ENCODE measurements at regions not wholly inside any gene's neighbourhood (a gene's known extent, or its start where the extent isn't known, plus 50 kb on each side); places are given as distances from the start of the nearest gene placed in this dataset.

DNA sequence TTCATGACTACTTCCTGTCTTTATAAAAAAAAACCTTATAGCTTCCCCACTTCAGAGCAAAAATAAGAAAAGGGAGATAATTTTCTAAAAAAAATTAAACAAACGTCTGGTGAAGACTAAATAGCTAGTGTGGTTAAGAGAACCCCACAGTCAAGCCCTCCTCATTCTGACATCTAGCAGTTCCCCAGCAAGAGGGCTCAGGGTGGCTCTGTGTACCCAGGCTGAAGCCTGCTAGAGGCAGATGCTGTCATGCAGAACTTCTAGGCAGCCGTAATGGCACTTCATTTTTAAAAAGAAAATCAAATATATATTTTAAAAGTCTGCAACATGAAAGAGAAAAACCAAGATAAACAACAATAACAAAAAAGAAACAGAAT is 223.1 kb upstream of the KLF14 start:
- no peak for TF ChIP-seq CEBPB (IDR thresholded peaks at IDR 0.05)
- no peak for TF ChIP-seq CREB1 (IDR thresholded peaks at IDR 0.05; ENCODE audit: low read depth)
- no peak for TF ChIP-seq EGR1 (IDR thresholded peaks at IDR 0.05)
- TF ChIP-seq, protein P1, sequence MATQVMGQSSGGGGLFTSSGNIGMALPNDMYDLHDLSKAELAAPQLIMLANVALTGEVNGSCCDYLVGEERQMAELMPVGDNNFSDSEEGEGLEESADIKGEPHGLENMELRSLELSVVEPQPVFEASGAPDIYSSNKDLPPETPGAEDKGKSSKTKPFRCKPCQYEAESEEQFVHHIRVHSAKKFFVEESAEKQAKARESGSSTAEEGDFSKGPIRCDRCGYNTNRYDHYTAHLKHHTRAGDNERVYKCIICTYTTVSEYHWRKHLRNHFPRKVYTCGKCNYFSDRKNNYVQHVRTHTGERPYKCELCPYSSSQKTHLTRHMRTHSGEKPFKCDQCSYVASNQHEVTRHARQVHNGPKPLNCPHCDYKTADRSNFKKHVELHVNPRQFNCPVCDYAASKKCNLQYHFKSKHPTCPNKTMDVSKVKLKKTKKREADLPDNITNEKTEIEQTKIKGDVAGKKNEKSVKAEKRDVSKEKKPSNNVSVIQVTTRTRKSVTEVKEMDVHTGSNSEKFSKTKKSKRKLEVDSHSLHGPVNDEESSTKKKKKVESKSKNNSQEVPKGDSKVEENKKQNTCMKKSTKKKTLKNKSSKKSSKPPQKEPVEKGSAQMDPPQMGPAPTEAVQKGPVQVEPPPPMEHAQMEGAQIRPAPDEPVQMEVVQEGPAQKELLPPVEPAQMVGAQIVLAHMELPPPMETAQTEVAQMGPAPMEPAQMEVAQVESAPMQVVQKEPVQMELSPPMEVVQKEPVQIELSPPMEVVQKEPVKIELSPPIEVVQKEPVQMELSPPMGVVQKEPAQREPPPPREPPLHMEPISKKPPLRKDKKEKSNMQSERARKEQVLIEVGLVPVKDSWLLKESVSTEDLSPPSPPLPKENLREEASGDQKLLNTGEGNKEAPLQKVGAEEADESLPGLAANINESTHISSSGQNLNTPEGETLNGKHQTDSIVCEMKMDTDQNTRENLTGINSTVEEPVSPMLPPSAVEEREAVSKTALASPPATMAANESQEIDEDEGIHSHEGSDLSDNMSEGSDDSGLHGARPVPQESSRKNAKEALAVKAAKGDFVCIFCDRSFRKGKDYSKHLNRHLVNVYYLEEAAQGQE (IDR thresholded peaks at IDR 0.05; ENCODE audit: low read depth) = no peak
- no peak for TF ChIP-seq NFIC (IDR thresholded peaks at IDR 0.05)
- TF ChIP-seq YY1 (IDR thresholded peaks at IDR 0.05; ENCODE audit: low read depth) = no peak
- no peak for TF ChIP-seq RAD21 (IDR thresholded peaks at IDR 0.05; ENCODE audit: low read depth)
- TF ChIP-seq, protein P2, sequence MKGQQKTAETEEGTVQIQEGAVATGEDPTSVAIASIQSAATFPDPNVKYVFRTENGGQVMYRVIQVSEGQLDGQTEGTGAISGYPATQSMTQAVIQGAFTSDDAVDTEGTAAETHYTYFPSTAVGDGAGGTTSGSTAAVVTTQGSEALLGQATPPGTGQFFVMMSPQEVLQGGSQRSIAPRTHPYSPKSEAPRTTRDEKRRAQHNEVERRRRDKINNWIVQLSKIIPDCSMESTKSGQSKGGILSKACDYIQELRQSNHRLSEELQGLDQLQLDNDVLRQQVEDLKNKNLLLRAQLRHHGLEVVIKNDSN (IDR thresholded peaks at IDR 0.05) = no peak
- no peak for TF ChIP-seq TEAD4 (IDR thresholded peaks at IDR 0.05)
- TF ChIP-seq ZBTB7A (IDR thresholded peaks at IDR 0.05; ENCODE audit: low read depth) = no peak
- TF ChIP-seq TCF12 (IDR thresholded peaks at IDR 0.05; ENCODE audit: low read depth) = no peak
- TF ChIP-seq TAF1 (IDR thresholded peaks at IDR 0.05; ENCODE audit: low read depth) = no peak
- no peak for TF ChIP-seq FOXM1 (IDR thresholded peaks at IDR 0.05; ENCODE audit: borderline replicate concordance, low read depth)

DNA sequence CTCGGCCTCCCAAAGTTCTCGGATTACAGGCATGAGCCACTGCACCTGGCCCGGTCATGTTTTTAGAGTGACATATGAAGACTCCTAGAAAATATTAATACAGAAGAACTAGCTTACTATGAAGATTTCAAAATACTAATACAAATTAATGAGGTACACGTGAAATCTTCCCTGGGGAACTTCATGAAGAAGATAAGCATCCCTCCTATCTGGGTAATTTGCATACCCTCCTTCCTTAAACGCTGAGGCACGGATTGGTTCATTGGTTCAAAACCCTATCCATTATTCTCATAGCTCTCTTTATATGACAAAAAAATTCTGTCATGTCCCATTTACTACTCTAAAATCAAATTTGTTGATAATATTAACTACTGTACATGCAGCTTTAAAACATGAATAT is 224.8 kb upstream of the KLF14 start:
- TF ChIP-seq CEBPB (IDR thresholded peaks at IDR 0.05) (no peak), YY1 (IDR thresholded peaks at IDR 0.05; ENCODE audit: low read depth) (no peak), NFIC (IDR thresholded peaks at IDR 0.05) (no peak), EP300 (IDR thresholded peaks at IDR 0.05; ENCODE audit: borderline replicate concordance) (no peak)
- TF ChIP-seq, protein P1 (IDR thresholded peaks at IDR 0.05; ENCODE audit: low read depth) = no peak
- TF ChIP-seq, protein P2 (IDR thresholded peaks at IDR 0.05) = no peak

DNA sequence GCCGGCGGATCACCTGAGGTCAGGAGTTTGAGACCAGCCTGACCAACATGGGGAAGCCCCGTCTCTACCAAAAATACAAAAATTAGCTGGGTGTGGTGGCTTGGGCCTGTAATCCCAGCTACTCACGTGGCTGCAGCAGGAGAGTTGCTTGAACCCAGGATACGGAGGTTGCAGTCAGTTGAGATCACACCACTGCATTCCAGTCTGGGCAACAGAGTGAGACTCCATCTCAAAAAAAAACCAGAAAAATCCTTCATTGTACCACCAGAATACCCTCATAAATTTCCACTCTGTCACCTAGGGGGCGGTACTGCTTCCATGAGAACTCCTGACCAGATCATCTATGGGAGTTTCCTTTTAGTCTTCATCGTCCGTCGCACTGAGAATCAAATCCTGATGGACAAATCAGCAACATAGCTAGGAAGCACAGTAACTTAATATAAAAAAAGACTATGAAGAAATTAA is 225.8 kb upstream of the KLF14 start:
- TF ChIP-seq ZBTB7A (IDR thresholded peaks at IDR 0.05; ENCODE audit: low read depth) (no peak), RAD21 (IDR thresholded peaks at IDR 0.05; ENCODE audit: low read depth) (no peak), TAF1 (IDR thresholded peaks at IDR 0.05; ENCODE audit: low read depth) (no peak), CEBPB (IDR thresholded peaks at IDR 0.05) (no peak), EP300 (IDR thresholded peaks at IDR 0.05; ENCODE audit: borderline replicate concordance) (no peak), YY1 (IDR thresholded peaks at IDR 0.05; ENCODE audit: low read depth) (no peak), EGR1 (IDR thresholded peaks at IDR 0.05) (no peak), FOXM1 (IDR thresholded peaks at IDR 0.05; ENCODE audit: borderline replicate concordance, low read depth) (no peak)
- TF ChIP-seq, protein P3, sequence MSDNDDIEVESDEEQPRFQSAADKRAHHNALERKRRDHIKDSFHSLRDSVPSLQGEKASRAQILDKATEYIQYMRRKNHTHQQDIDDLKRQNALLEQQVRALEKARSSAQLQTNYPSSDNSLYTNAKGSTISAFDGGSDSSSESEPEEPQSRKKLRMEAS (IDR thresholded peaks at IDR 0.05) = no peak

DNA sequence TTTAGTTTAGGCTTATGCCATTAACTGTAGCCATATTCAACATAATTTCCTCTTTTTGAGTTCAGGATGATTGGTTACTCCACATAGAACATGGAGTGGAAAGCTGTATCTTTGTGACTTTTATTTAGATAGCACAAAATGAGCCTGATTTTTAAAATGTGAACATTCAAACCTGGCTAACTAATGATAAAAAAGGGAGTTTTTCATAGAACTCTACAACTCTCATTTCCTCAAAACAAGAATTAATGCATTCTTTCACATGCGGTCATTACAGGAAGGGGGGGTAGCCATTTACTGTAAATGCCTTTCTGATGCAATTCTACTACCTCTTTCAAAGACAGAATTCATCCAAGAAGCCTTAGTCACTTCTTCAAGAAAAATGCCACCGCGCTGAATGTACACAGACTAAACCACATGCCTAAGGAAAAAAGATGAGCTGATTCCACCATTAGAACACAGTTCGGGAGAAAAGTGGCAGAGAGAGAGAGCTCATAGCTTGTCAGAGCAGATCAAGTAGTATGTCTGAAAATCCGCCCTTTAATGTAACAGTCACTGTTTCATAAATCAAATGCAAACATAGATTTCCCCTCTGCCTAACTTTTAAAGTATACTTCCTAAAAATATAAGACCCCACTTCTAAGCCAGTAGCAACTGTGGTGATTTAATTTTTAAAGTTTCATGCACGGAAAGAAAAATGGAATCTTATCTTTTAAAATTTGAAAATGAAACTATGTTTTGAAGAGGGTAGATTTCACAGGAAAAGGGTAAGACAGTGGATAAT is 226.4 kb upstream of the KLF14 start:
- TF ChIP-seq EP300 (IDR thresholded peaks at IDR 0.05; ENCODE audit: borderline replicate concordance) (no peak), NFIC (IDR thresholded peaks at IDR 0.05) (no peak), FOXM1 (IDR thresholded peaks at IDR 0.05; ENCODE audit: borderline replicate concordance, low read depth) (no peak), YY1 (IDR thresholded peaks at IDR 0.05; ENCODE audit: low read depth) (no peak), RAD21 (IDR thresholded peaks at IDR 0.05; ENCODE audit: low read depth) (no peak), CREB1 (IDR thresholded peaks at IDR 0.05; ENCODE audit: low read depth) (no peak)
- TF ChIP-seq, protein P2 (IDR thresholded peaks at IDR 0.05) = no peak

DNA sequence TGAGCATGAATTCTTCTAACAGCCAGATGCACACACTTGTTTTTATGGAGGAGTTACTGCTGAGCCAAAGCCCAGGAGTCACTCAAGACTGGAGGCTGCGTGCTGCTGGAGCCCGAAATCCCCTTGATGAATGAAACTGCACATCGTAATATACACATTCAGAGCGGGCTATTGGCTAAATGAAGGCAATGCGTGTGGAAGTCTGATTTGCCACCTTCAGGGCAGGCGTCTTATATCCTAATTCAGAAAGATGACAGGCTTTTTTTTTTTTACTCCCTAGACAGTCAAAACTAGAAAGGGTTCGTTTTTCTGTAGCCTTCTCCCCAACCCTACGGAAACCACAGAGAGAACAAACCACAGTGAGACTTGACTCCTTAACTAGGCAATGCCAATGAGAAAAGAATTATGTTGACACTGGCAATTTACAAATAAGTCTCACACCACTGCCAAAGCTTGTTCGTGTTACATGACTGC is 227.2 kb upstream of the KLF14 start:
- TF ChIP-seq CEBPB (IDR thresholded peaks at IDR 0.05) (no peak), TCF12 (IDR thresholded peaks at IDR 0.05; ENCODE audit: low read depth) (no peak), EP300 (IDR thresholded peaks at IDR 0.05; ENCODE audit: borderline replicate concordance) (no peak), TAF1 (IDR thresholded peaks at IDR 0.05; ENCODE audit: low read depth) (no peak), TEAD4 (IDR thresholded peaks at IDR 0.05) (no peak), EGR1 (IDR thresholded peaks at IDR 0.05) (no peak)
- TF ChIP-seq, protein P2 (IDR thresholded peaks at IDR 0.05) = no peak

Measured in Ishikawa (cell line).